OCI-LY3 (cell line): ENCODE measurements at regions not wholly inside any gene's neighbourhood (a gene's known extent, or its start where the extent isn't known, plus 50 kb on each side); places are given as distances from the start of the nearest gene placed in this dataset.

Source experiments
- EZH2phosphoT487 ChIP-seq: fragments of 200-600 bp; shearing (Covaris generic); IDR thresholded peaks from 2 replicates; pipeline ENCODE4 v1.6.1; 2018; ENCODE audit warnings: antibody characterized with exemption, mixed run types, low read depth
- TF ChIP-seq, protein P1 (sequence below): fragments of 200-600, 300-600 bp; sonication (generic); IDR thresholded peaks from 2 replicates; pipeline ENCODE4 v1.5.1; 2014; ENCODE audit warnings: antibody characterized with exemption, low read length, low read depth

DNA sequence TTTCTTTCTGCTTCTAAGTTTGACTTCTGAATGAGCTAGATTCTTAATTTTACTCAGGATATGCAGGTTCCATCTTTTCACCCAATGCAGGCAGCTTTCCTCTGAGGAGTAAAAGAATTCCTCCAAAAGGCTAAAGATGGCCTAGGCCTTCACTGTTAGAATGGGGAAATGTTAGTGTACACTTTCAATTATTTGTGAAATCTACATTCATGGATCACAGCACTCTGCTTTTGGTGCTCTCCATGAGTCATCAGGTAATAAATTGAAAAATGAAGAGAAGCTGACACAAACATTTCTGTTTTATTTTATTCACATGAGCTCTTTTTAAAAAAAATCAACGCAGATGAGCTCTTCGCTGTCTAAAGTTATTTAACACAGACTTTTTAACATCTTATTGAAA lies 502.5 kb upstream of the GOLIM4 start:
- TF ChIP-seq, protein P1, sequence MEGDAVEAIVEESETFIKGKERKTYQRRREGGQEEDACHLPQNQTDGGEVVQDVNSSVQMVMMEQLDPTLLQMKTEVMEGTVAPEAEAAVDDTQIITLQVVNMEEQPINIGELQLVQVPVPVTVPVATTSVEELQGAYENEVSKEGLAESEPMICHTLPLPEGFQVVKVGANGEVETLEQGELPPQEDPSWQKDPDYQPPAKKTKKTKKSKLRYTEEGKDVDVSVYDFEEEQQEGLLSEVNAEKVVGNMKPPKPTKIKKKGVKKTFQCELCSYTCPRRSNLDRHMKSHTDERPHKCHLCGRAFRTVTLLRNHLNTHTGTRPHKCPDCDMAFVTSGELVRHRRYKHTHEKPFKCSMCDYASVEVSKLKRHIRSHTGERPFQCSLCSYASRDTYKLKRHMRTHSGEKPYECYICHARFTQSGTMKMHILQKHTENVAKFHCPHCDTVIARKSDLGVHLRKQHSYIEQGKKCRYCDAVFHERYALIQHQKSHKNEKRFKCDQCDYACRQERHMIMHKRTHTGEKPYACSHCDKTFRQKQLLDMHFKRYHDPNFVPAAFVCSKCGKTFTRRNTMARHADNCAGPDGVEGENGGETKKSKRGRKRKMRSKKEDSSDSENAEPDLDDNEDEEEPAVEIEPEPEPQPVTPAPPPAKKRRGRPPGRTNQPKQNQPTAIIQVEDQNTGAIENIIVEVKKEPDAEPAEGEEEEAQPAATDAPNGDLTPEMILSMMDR, result no peak
- TF ChIP-seq EZH2phosphoT487, result no peak
